ENCODE measurements at regions not wholly inside any gene's neighbourhood (a gene's known extent, or its start where the extent isn't known, plus 50 kb on each side); places are given as distances from the start of the nearest gene placed in this dataset.

DNA sequence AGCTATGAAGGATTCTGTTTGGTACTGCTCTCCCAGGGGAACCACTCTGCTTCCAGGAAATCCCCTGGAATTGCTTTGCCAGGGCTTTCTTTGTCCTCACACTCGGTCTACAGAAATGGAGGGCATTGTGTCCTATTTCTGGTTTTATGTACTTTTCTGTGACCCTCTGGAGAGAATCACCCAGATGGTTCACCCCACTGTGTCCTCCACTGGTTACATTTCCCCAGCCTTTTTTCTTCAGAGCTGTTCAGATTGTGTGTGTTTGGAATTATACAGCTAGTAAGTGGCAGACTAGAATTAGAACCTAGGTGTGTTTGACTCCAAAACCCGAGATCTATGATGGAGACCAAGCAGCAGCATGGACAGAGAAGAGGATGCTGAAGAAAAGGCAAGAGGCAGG lies 80.8 kb downstream of the CD164 start:
- no TSS peak for BruUV-seq (replicated peaks)
- CTCF ChIA-PET: no interaction called here

DNA sequence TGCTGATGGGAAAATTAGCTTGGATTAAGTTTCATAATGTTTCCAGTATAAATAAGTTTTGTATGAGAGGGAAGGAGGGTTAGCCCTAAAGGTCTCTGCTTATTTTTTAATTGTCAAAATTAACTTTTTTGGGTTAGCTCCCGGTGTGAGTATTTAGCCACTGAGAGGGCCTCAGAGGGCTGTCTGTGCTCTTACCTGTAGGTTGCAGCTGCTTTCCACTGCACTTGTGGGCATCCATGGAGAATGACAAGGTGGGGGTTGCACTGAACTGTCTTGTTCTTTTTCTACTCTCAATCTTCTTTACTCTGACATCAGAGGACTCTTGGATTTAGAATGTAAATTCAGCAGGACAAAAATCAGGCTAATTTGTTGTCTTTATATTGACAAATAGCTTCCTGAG lies 81.4 kb downstream of the CD164 start:
- TF ChIP-seq, protein P1, sequence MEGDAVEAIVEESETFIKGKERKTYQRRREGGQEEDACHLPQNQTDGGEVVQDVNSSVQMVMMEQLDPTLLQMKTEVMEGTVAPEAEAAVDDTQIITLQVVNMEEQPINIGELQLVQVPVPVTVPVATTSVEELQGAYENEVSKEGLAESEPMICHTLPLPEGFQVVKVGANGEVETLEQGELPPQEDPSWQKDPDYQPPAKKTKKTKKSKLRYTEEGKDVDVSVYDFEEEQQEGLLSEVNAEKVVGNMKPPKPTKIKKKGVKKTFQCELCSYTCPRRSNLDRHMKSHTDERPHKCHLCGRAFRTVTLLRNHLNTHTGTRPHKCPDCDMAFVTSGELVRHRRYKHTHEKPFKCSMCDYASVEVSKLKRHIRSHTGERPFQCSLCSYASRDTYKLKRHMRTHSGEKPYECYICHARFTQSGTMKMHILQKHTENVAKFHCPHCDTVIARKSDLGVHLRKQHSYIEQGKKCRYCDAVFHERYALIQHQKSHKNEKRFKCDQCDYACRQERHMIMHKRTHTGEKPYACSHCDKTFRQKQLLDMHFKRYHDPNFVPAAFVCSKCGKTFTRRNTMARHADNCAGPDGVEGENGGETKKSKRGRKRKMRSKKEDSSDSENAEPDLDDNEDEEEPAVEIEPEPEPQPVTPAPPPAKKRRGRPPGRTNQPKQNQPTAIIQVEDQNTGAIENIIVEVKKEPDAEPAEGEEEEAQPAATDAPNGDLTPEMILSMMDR (IDR thresholded peaks at IDR 0.05; ENCODE audit: unreplicated experiment): no peak
- BruUV-seq (replicated peaks): no TSS peak
- Mint-ChIP-seq H3K27ac (ENCODE audit: low read depth, unreplicated experiment) (no peak overlapping the region), H3K36me3 (ENCODE audit: insufficient read depth, unreplicated experiment) (no peaks in the 10 kb centered on the region), H3K9me3 (ENCODE audit: unreplicated experiment) (no peaks in the 10 kb centered on the region), H3K4me3 (ENCODE audit: unreplicated experiment) (no peak overlapping the region), H3K4me1 (ENCODE audit: insufficient read depth, unreplicated experiment) (no peaks in the 10 kb centered on the region), H3K27me3 (ENCODE audit: insufficient read depth, unreplicated experiment) (no peaks in the 10 kb centered on the region)
- CTCF ChIA-PET: interaction anchor here (0.6 to 1.2 kb wide), 2 partner anchors 27 to 113 kb away, joined by 3 read pairs; no protein-coding TSS in a partner anchor
- intact Hi-C loops (cut with micrococcal nuclease): loop anchor here (10.0 kb wide), 1 partner anchor 96 kb away; no protein-coding TSS in a partner anchor
- POLR2A ChIA-PET: no interaction called here
- no peak for DNase-seq (ENCODE audit: unreplicated experiment)

More for the DNA sequence above, 80.8 kb downstream of the CD164 start:
- Mint-ChIP-seq H3K27ac (ENCODE audit: low read depth, unreplicated experiment) (no peak overlapping the region), H3K36me3 (ENCODE audit: insufficient read depth, unreplicated experiment) (no peaks in the 10 kb centered on the region), H3K9me3 (ENCODE audit: unreplicated experiment) (no peaks in the 10 kb centered on the region), H3K4me3 (ENCODE audit: unreplicated experiment) (no peak overlapping the region), H3K27me3 (ENCODE audit: insufficient read depth, unreplicated experiment) (no peaks in the 10 kb centered on the region), H3K4me1 (ENCODE audit: insufficient read depth, unreplicated experiment) (no peaks in the 10 kb centered on the region)
- POLR2A ChIA-PET: interaction anchor here (1.0 kb wide), 1 partner anchor 83 kb away, joined by 3 read pairs; no protein-coding TSS in a partner anchor
- TF ChIP-seq, protein P1 (IDR thresholded peaks at IDR 0.05; ENCODE audit: unreplicated experiment): no peak
- intact Hi-C loops (cut with micrococcal nuclease): loop anchor here (10.0 kb wide), 1 partner anchor 97 kb away; no protein-coding TSS in a partner anchor
- no peak for DNase-seq (ENCODE audit: unreplicated experiment)

DNA sequence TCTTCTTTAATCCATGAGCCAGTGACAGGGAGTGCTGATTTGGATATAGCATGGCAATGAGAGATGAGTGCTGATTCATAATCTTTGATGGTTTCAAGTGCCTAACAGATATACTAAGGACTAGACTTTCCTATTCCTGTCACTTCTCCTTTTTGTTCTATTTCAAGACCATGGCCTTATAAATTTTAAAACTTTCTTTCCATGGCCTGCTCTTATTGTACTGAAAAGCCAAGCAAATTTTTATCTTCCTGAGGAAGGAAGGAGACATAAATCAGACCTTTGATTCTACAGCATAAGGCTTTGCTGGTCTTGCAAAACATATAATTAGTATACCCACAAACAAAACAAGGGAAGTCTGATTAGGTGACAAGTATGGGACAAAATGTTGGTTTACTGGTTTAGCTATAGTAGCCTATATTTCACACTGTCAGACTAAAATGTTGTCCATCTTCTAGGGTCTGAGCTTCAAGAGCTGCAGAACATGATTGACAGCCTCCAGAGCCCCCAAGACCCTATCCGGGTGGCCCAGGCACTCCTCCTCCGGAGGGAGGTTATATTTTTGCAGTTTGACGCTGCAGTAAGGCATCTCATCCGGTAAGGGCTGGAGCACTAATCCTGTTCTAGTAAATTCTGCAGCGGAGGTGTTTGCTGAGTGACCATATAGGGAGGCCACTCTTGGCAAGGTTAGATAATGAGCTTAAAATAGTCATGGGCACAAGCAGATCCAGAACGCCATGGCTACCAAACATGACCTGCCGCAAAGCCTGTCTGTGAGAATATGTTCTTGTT lies 82.3 kb downstream of the CD164 start:
- TF ChIP-seq, protein P1 (IDR thresholded peaks at IDR 0.05; ENCODE audit: unreplicated experiment): no peak
- BruUV-seq (replicated peaks): no TSS peak
- no peak overlapping the region for H3K4me3 Mint-ChIP-seq (ENCODE audit: unreplicated experiment)
- intact Hi-C loops (cut with micrococcal nuclease): loop anchor here (10.0 kb wide), 1 partner anchor 95 kb away; no protein-coding TSS in a partner anchor
- ChIA-PET POLR2A (no interaction called here), CTCF (interaction anchor here (0.6 to 1.2 kb wide), 2 partner anchors 86 to 113 kb away, joined by 3 read pairs; no protein-coding TSS in a partner anchor)
- H3K4me1 Mint-ChIP-seq (ENCODE audit: insufficient read depth, unreplicated experiment): no peaks in the 10 kb centered on the region
- no peak for DNase-seq (ENCODE audit: unreplicated experiment)
- H3K27ac Mint-ChIP-seq (ENCODE audit: low read depth, unreplicated experiment): no peak overlapping the region
- H3K36me3 Mint-ChIP-seq (ENCODE audit: insufficient read depth, unreplicated experiment): no peaks in the 10 kb centered on the region
- no peaks in the 10 kb centered on the region for H3K9me3 Mint-ChIP-seq (ENCODE audit: unreplicated experiment)
- H3K27me3 Mint-ChIP-seq (ENCODE audit: insufficient read depth, unreplicated experiment): no peaks in the 10 kb centered on the region

DNA sequence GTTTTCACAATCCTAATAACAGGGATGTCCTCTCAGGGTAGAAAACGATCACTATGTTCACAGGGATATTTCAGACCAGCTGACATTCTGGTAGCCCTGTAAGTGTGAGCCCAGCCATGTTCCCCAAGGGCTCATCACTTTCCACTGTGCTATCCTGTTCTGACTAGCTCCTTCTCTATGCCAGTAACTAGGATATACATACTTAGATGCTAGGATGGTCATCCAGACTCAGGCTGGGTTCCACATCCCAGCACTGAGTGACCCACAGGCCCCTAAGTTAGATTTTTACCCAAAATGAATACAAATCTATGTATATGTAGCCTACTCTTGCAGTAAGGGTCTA lies 83.0 kb downstream of the CD164 start:
- no TSS peak for BruUV-seq (replicated peaks)
- intact Hi-C loops (cut with micrococcal nuclease): no loop called here
- no peaks in the 10 kb centered on the region for H3K9me3 Mint-ChIP-seq (ENCODE audit: unreplicated experiment)
- DNase-seq (ENCODE audit: unreplicated experiment): no peak
- H3K27me3 Mint-ChIP-seq (ENCODE audit: insufficient read depth, unreplicated experiment): no peaks in the 10 kb centered on the region
- CTCF ChIA-PET: no interaction called here
- H3K36me3 Mint-ChIP-seq (ENCODE audit: insufficient read depth, unreplicated experiment): no peaks in the 10 kb centered on the region
- no peaks in the 10 kb centered on the region for H3K4me1 Mint-ChIP-seq (ENCODE audit: insufficient read depth, unreplicated experiment)
- POLR2A ChIA-PET: no interaction called here
- H3K27ac Mint-ChIP-seq (ENCODE audit: low read depth, unreplicated experiment): no peak overlapping the region
- TF ChIP-seq, protein P1 (IDR thresholded peaks at IDR 0.05; ENCODE audit: unreplicated experiment): no peak
- no peak overlapping the region for H3K4me3 Mint-ChIP-seq (ENCODE audit: unreplicated experiment)
